Keratinocyte (primary cell): ENCODE measurements at regions not wholly inside any gene's neighbourhood (a gene's known extent, or its start where the extent isn't known, plus 50 kb on each side); places are given as distances from the start of the nearest gene placed in this dataset.

Experiments
- DNase-seq: peaks from one replicate; pipeline ENCODE4 v3.0.0-alpha.2; 2011; ENCODE audit warnings: low read depth, missing footprints, low spot score
- FAIRE-seq: peaks from 2 replicates; lab custom pipeline; 2011; peaks lifted over from hg19 to GRCh38; lab: Jason Lieb, UNC
- H2AFZ ChIP-seq: 2 replicates; pipeline ENCODE4 v1.6.0; 2012; ENCODE audit warnings: low read length, control low read depth, inconsistent platforms; ENCODE audit not compliant: control insufficient read depth
- H3K27ac ChIP-seq: 2 replicates; pipeline ENCODE4 v1.5.1; 2011; ENCODE audit warnings: low read length; ENCODE audit not compliant: control insufficient read depth, insufficient read depth
- H3K27me3 ChIP-seq: 3 replicates; pipeline ENCODE4 v1.6.0; 2011; ENCODE audit warnings: low read length; ENCODE audit not compliant: control insufficient read depth, insufficient read depth; ENCODE audit errors: extremely low read depth
- H3K36me3 ChIP-seq, 2 experiments: 2 replicates in 1 of 2; 3 replicates in 1 of 2; pipeline ENCODE4 v1.5.1; 2011; ENCODE audit warnings: low read length in 2 of 2, mild to moderate bottlenecking in 1 of 2; ENCODE audit not compliant: control insufficient read depth in 2 of 2, insufficient read depth in 2 of 2; ENCODE audit errors: extremely low read depth in 1 of 2
- H3K4me1 ChIP-seq: 3 replicates; pipeline ENCODE4 v1.5.1; 2011; ENCODE audit warnings: low read length; ENCODE audit not compliant: control insufficient read depth, insufficient read depth; ENCODE audit errors: extremely low read depth
- H3K4me2 ChIP-seq: 3 replicates; pipeline ENCODE4 v1.6.0; 2011; ENCODE audit warnings: low read depth, low read length; ENCODE audit not compliant: control insufficient read depth, insufficient read depth; ENCODE audit errors: extremely low read depth
- H3K4me3 ChIP-seq, 3 experiments: fragments of 200-600 bp in 1 of 3; sonication (generic) in 1 of 3; 2 replicates in 2 of 3; 3 replicates in 1 of 3; pipeline ENCODE4 v1.5.1; 2011 to 2016; ENCODE audit warnings: low read length in 3 of 3, mild to moderate bottlenecking in 3 of 3, control low read depth in 2 of 3, inconsistent platforms in 1 of 3, low read depth in 1 of 3, mixed read lengths in 1 of 3, mixed run types in 1 of 3, moderate library complexity in 1 of 3; ENCODE audit not compliant: control insufficient read depth in 2 of 3, insufficient read depth in 2 of 3; ENCODE audit errors: extremely low read depth in 1 of 3
- H3K79me2 ChIP-seq: 2 replicates; pipeline ENCODE4 v1.6.0; 2012; ENCODE audit warnings: low read length; ENCODE audit not compliant: control insufficient read depth, insufficient read depth
- H3K9ac ChIP-seq: 3 replicates; pipeline ENCODE4 v1.6.0; 2011; ENCODE audit warnings: low read length; ENCODE audit not compliant: control insufficient read depth, insufficient read depth; ENCODE audit errors: extremely low read depth
- H3K9me1 ChIP-seq: 3 replicates; pipeline ENCODE4 v1.6.0; 2011; ENCODE audit warnings: low read length; ENCODE audit not compliant: control insufficient read depth, insufficient read depth; ENCODE audit errors: extremely low read depth
- H3K9me3 ChIP-seq: 2 replicates; pipeline ENCODE4 v1.5.1; 2012; ENCODE audit warnings: low read depth, low read length; ENCODE audit not compliant: control insufficient read depth
- H4K20me1 ChIP-seq: 3 replicates; pipeline ENCODE4 v1.6.0; 2011; ENCODE audit warnings: low read length; ENCODE audit not compliant: control insufficient read depth, insufficient read depth; ENCODE audit errors: extremely low read depth
- EZH2 ChIP-seq: IDR thresholded peaks from one replicate; pipeline ENCODE4 v1.6.1; 2012; ENCODE audit warnings: inconsistent platforms, mild to moderate bottlenecking, low read length, moderate library complexity
- dilution Hi-C: fragments of 300-500 bp; cut with MboI; formaldehyde crosslinking; loops from one replicate; pipeline ENCODE4 v1.7.0; 2020; ENCODE audit warnings: low sequenced_read_pairs; ENCODE audit not compliant: extremely low pct_ligation_motif_present
- TF ChIP-seq, protein P1 (sequence below), 3 experiments: IDR thresholded peaks in 1 of 3; conservative IDR thresholded peaks in 1 of 3; optimal IDR thresholded peaks in 1 of 3; 2 replicates in 2 of 3; 3 replicates in 1 of 3; pipeline versions ENCODE3 to v1.5.1; 2011; ENCODE audit warnings: low read length in 3 of 3, mild to moderate bottlenecking in 3 of 3, moderate library complexity in 2 of 3, control low read depth in 1 of 3, inconsistent platforms in 1 of 3; ENCODE audit not compliant: insufficient read depth in 2 of 3; ENCODE audit errors: extremely low read depth in 1 of 3

DNA sequence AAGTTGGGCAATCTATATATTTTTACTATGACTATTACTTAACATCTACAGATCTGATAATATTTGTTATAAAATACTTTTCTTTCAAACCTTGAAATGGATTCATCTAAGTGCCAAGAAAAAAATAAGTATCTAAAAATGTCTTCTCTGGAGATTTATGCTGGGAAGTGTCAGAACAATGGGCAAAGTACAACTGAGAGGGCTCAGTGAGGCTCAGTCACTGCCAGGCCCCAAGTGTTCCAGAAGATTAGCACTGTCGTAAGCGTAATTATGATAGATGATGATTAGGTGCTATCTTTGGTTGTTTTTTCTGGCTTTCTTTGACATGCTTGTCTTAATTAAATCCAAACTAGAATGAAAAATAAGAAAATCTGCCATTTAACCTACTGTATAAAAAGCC is 72.2 kb upstream of the ADAMTS19 start:
- Histone ChIP-seq H3K36me3 (no peaks in the 10 kb centered on the region), H4K20me1 (no peaks in the 10 kb centered on the region), H3K79me2 (no peaks in the 10 kb centered on the region), H3K9ac (no peak overlapping the region), H3K9me3 (no peaks in the 10 kb centered on the region), H3K4me1 (peaks cover 4% of the 10 kb centered on the region), H3K4me3 (no peak overlapping the region), H2AFZ (no peak overlapping the region), H3K9me1 (no peaks in the 10 kb centered on the region), H3K4me2 (no peak overlapping the region), H3K27ac (no peak overlapping the region), H3K27me3 (no peaks in the 10 kb centered on the region)
- FAIRE-seq (no peak), DNase-seq (no peak)
- dilution Hi-C loops: no loop called here
- TF ChIP-seq EZH2: no peak
- TF ChIP-seq, protein P1, sequence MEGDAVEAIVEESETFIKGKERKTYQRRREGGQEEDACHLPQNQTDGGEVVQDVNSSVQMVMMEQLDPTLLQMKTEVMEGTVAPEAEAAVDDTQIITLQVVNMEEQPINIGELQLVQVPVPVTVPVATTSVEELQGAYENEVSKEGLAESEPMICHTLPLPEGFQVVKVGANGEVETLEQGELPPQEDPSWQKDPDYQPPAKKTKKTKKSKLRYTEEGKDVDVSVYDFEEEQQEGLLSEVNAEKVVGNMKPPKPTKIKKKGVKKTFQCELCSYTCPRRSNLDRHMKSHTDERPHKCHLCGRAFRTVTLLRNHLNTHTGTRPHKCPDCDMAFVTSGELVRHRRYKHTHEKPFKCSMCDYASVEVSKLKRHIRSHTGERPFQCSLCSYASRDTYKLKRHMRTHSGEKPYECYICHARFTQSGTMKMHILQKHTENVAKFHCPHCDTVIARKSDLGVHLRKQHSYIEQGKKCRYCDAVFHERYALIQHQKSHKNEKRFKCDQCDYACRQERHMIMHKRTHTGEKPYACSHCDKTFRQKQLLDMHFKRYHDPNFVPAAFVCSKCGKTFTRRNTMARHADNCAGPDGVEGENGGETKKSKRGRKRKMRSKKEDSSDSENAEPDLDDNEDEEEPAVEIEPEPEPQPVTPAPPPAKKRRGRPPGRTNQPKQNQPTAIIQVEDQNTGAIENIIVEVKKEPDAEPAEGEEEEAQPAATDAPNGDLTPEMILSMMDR (optimal IDR thresholded peaks at IDR 0.05 in 1 of 3, IDR thresholded peaks at IDR 0.05 in 1 of 3, conservative IDR thresholded peaks at IDR 0.05 in 1 of 3; ENCODE audit: extremely low read depth in 1 of 3, insufficient read depth in 2 of 3, low read length in 3 of 3): no peak

- FAIRE-seq (no peak), DNase-seq (no peak)
- Histone ChIP-seq H3K79me2 (no peaks in the 10 kb centered on the region), H3K4me2 (no peak overlapping the region), H3K27me3 (no peaks in the 10 kb centered on the region), H2AFZ (no peak overlapping the region), H3K36me3 (no peaks in the 10 kb centered on the region), H3K27ac (no peak overlapping the region), H3K9me3 (no peaks in the 10 kb centered on the region), H3K9ac (no peak overlapping the region), H3K9me1 (no peaks in the 10 kb centered on the region), H4K20me1 (no peaks in the 10 kb centered on the region), H3K4me1 (no peaks in the 10 kb centered on the region), H3K4me3 (no peak overlapping the region)
- dilution Hi-C loops: no loop called here
- no peak for TF ChIP-seq EZH2
- TF ChIP-seq, protein P1 (optimal IDR thresholded peaks at IDR 0.05 in 1 of 3, IDR thresholded peaks at IDR 0.05 in 1 of 3, conservative IDR thresholded peaks at IDR 0.05 in 1 of 3; ENCODE audit: extremely low read depth in 1 of 3, insufficient read depth in 2 of 3, low read length in 3 of 3): no peak
Measured at GRCh38 chr5:129392681-129393080, 67.4 kb upstream of the ADAMTS19 start.
